ENCODE measurements at regions not wholly inside any gene's neighbourhood (a gene's known extent, or its start where the extent isn't known, plus 50 kb on each side); places are given as distances from the start of the nearest gene placed in this dataset.

DNA sequence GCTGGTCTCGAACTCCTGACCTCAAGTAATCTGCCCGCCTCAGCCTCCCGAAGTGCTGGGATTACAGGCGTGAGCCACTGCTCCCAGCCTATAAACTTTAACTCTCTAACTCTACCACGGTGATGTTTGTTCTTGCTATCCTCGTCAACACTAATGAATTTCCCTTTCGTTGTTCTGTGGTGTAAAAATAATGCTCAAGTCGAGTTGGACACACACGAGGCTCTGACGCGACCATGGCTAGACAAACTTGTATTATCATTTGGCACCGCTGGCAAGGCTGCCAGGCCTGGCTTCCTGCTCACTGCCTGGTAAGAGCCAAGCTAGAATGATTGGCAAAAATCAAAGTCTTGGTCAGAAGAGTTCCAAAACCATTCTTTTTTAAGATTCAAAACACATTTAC lies 167.0 kb upstream of the KLF6 start:
- no peaks in the 10 kb centered on the region for H3K9me3 Mint-ChIP-seq (ENCODE audit: low read depth)
- H3K36me3 Mint-ChIP-seq = no peaks in the 10 kb centered on the region
- no peak overlapping the region for H3K4me3 Mint-ChIP-seq
- no peaks in the 10 kb centered on the region for H3K27me3 Mint-ChIP-seq
- peak overlapping the region; percentile 6 for H3K27ac Mint-ChIP-seq
- H3K4me1 Mint-ChIP-seq (ENCODE audit: low read depth) = peaks cover 43% of the 10 kb centered on the region

DNA sequence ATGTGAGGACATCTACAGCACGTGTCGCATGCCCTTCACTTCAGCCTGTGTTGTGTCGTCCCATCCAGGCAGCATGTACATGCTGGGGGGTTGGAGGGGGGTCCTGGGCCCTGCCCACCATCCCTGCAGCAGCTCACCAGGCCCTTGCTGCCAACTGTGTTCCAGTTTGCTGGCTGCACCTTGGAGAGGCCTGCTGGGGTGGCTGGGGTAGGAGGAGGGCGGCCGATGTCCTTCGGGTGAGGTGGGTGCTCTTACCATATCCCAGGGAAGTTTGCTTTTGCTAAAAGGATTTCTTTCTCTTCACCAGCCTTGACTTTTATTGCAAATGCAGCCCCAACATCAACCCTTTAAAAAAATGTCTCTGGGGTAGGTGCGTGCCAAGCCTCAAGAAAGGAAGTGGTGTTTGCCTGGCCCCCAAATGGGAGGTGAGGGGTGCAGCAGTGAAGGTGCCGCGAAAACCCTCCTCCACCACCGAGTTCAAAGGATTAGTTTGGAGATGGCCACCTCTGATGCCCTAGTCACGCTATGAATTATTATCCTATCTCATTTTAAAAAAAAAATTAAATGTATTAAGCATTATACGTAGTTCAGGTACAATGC lies 165.8 kb upstream of the KLF6 start:
- H3K9me3 Mint-ChIP-seq (ENCODE audit: low read depth) = no peaks in the 10 kb centered on the region
- H3K27me3 Mint-ChIP-seq = no peaks in the 10 kb centered on the region
- peaks cover 55% of the 10 kb centered on the region for H3K4me1 Mint-ChIP-seq (ENCODE audit: low read depth)
- peak overlapping the region; percentile 32 for H3K4me3 Mint-ChIP-seq
- H3K36me3 Mint-ChIP-seq = no peaks in the 10 kb centered on the region
- H3K27ac Mint-ChIP-seq = peak overlapping the region; percentile 34

DNA sequence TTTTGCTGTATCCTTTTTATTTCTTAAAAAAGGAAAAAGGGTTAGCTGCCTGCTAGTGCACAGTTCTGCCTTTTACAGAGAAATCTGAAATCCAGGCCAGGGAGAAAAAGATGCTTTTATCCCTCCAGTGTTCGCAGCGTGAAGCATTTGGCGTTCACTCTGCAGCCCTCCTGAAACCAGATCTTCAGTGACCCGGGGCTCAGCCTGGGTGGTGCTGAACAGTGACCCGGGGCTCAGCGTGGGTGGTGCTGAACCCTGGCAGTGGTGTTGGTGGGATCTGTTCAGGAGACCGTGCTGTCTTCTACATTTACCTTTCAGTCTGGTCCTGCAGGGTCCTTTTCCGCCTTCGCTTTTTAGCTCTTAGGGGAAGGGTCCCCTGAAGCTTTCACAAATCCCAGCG lies 164.7 kb upstream of the KLF6 start:
- Mint-ChIP-seq H3K27ac (no peak overlapping the region), H3K27me3 (no peaks in the 10 kb centered on the region), H3K9me3 (ENCODE audit: low read depth) (no peaks in the 10 kb centered on the region), H3K36me3 (no peaks in the 10 kb centered on the region), H3K4me1 (ENCODE audit: low read depth) (peaks cover 62% of the 10 kb centered on the region), H3K4me3 (no peak overlapping the region)

DNA sequence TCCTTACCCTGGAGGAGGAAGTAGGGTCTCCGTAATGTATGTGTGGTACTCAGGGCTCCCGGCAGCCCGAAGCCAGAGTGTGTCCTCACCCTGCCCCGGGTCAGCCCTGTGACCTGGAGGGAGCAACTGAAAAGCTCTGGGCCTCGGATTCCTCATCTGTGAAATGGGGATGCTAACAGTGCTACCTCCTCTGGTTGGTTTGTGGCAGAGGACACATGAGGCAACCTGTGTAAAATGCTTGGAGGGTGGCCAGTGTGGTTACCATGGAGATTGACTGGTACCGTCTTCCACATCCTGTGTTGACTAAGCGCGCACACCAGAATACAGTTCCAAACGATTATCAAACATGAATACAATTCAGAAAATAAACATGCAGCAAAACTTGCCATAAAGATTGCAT lies 163.8 kb upstream of the KLF6 start:
- Mint-ChIP-seq H3K4me3 (peak overlapping the region; percentile 59), H3K27ac (peak overlapping the region; percentile 78), H3K36me3 (no peaks in the 10 kb centered on the region), H3K27me3 (no peaks in the 10 kb centered on the region), H3K4me1 (ENCODE audit: low read depth) (peaks cover 63% of the 10 kb centered on the region), H3K9me3 (ENCODE audit: low read depth) (no peaks in the 10 kb centered on the region)

DNA sequence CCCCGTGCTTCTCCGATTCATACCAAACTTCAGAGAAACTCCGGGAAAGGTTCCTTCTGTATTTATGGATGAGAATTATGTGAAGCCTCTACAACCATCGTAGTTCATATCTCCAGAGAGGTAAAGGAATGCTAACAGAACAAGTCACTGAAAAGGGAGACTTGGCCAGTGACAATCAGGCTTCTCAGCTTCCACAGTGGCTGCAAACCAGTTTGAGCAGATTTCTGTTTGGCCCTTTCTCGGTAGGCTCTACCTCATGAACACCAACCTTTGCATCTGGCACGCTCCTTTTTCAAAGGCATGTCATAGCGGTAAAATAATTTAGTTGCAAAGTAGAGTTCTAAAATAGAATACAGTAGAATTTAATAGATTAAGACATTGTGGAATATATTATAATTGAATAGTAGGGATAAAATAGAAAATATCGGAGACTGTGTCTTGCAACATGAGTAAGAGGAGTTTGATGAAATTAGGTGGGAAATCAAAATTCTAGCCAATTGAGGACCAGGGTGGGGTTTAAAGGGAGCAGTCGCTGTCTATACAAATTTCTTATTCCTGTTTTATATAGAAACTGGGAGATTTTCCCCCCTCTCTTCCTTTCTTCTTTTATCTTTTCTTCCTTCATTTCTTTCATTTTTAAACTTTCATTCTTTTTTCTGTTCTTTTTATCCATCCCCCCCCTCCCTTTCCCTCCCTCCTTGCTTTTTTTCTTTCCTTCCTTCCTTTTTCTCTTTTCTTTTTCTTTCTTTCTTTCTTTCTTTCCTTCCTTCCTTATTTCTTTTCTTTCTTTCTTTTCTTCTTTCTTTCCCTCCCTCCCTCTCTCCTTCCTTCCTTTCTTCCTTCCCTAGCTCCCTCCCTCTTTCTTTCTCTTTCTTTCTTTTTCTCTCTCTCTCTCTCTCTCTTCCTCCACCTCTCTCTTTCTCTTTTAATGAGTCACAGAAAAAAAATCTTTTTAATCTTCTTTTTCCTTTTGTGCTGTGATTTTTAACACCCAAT lies 161.5 kb upstream of the KLF6 start:
- Mint-ChIP-seq H3K27me3 (no peaks in the 10 kb centered on the region), H3K4me3 (peak overlapping the region; percentile 17), H3K36me3 (no peaks in the 10 kb centered on the region), H3K9me3 (ENCODE audit: low read depth) (no peaks in the 10 kb centered on the region), H3K4me1 (ENCODE audit: low read depth) (peaks cover 73% of the 10 kb centered on the region), H3K27ac (peak overlapping the region; percentile 65)

DNA sequence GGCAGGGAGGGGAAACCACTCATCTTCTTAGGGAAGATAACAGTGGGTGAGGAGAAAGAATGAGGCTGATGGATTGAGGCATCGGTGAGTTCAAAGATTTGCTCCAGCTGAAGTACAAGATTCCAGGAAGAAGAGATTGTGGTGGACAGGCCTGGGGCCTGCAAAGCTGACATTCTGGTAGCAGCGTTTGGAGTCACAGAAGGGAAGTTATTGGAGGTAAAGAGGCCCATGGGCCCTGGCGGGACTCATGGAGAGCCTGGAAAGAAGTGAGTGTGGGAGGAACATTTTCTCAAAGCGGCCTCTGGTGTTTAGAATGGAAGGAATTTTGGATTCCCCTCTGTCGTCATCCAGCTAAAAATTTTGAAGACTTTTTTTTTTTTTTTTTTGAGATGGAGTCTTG lies 160.0 kb upstream of the KLF6 start:
- H3K9me3 Mint-ChIP-seq (ENCODE audit: low read depth) = no peaks in the 10 kb centered on the region
- H3K4me1 Mint-ChIP-seq (ENCODE audit: low read depth) = peaks cover 59% of the 10 kb centered on the region
- H3K4me3 Mint-ChIP-seq = no peak overlapping the region
- no peaks in the 10 kb centered on the region for H3K27me3 Mint-ChIP-seq
- H3K36me3 Mint-ChIP-seq = no peaks in the 10 kb centered on the region
- peak overlapping the region; percentile 5 for H3K27ac Mint-ChIP-seq

DNA sequence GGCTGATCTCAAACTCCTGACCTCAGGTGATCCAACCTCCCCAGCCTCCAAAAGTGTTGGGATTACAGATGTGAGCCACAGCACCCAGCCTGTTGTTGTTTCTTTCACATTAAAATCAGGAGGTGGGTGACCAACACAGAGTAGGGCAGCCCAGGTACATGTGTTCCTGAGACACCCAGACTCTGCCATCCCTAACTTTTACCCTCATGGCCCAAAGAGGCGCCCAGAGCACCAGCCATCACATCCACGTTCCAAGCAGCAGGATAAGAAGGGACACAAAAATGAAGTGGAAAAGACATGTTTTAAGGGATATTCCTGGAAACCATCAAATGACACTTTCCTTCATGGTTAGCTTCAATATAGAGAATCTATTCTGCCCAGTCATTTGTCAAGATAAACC lies 159.6 kb upstream of the KLF6 start:
- H3K9me3 Mint-ChIP-seq (ENCODE audit: low read depth) = no peaks in the 10 kb centered on the region
- no peak overlapping the region for H3K4me3 Mint-ChIP-seq
- H3K27me3 Mint-ChIP-seq = no peaks in the 10 kb centered on the region
- peaks cover 54% of the 10 kb centered on the region for H3K4me1 Mint-ChIP-seq (ENCODE audit: low read depth)
- no peaks in the 10 kb centered on the region for H3K36me3 Mint-ChIP-seq
- peak overlapping the region; percentile 5 for H3K27ac Mint-ChIP-seq

DNA sequence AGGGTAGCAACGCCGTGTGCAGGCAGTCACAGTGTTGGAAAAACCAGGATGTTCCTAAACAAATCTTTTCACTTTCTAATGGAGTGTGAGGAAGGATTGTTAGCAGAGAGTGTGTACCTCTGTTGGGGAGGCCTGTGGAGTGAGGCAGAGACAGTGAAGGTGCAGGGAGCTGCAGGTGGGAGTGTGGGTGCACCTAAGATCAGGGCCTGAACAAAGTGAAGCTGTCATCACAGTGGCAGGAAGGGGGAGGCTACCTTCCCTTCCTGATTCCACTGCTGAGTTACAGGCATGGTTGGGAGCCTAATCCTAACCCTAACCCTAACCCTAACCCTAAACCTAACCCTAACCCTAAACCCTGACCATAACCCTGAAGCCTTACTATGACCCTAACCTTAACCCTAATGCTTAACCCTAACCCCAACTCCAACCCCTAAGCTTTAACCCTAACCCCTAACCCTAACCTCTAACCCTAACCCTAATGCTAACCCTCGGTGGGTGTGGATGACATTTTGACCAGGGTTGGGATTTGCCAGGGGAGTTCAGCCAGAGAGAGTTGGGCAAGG lies 158.8 kb upstream of the KLF6 start:
- H3K36me3 Mint-ChIP-seq = no peaks in the 10 kb centered on the region
- H3K4me3 Mint-ChIP-seq = no peak overlapping the region
- no peaks in the 10 kb centered on the region for H3K9me3 Mint-ChIP-seq (ENCODE audit: low read depth)
- H3K27ac Mint-ChIP-seq = peak overlapping the region; percentile 2
- H3K27me3 Mint-ChIP-seq = no peaks in the 10 kb centered on the region
- peaks cover 47% of the 10 kb centered on the region for H3K4me1 Mint-ChIP-seq (ENCODE audit: low read depth)

DNA sequence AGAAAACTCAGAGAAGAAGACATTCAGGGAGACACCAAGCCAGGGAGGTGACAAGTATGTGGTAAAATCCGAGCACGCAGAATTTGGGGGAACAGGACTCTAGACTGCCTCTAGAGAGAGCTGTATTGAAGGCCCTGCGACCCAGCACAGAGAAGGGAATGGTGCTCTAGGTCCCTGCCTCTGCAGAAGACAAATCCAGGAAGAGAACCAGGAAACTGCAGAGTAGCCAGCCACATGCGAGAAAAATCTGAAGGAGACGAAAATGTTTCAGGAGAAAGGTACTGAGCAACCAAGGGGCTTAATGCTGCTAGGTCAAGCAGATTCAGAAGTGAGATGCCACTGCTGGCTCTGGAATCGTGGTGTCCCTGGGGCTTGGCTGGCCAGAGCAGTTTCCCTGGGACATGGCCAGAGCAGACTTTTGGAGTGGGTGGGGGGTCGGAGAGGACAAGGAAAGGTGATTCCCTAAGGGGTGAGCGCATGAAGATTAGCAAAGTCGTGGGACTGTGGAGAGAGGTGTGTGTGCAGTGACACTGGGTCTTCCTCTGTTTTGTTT lies 158.0 kb upstream of the KLF6 start:
- peak overlapping the region; percentile 46 for H3K27ac Mint-ChIP-seq
- no peaks in the 10 kb centered on the region for H3K36me3 Mint-ChIP-seq
- H3K4me3 Mint-ChIP-seq = no peak overlapping the region
- H3K27me3 Mint-ChIP-seq = no peaks in the 10 kb centered on the region
- H3K9me3 Mint-ChIP-seq (ENCODE audit: low read depth) = no peaks in the 10 kb centered on the region
- H3K4me1 Mint-ChIP-seq (ENCODE audit: low read depth) = peaks cover 41% of the 10 kb centered on the region

DNA sequence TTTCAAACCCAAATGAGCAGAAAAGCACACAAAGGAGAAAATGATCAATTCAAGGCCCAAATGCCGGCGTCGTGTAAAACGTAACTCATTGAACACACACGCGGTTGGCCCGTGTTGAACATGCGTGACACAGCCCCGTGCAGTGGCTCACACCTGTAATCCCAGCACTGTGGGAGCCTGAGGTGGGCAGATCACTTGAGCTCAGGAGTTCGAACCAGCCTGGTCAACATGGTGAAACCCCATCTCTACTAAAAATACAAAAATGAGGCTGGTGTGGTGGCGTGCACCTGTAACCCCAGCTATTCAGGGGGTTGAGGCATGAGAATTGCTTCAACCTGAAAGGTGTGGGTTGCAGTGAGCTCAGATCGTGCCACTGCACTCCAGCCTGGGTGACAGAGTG lies 156.7 kb upstream of the KLF6 start:
- peaks cover 35% of the 10 kb centered on the region for H3K4me1 Mint-ChIP-seq (ENCODE audit: low read depth)
- no peak overlapping the region for H3K27ac Mint-ChIP-seq
- H3K36me3 Mint-ChIP-seq = no peaks in the 10 kb centered on the region
- H3K27me3 Mint-ChIP-seq = no peaks in the 10 kb centered on the region
- H3K9me3 Mint-ChIP-seq (ENCODE audit: low read depth) = no peaks in the 10 kb centered on the region
- no peak overlapping the region for H3K4me3 Mint-ChIP-seq

DNA sequence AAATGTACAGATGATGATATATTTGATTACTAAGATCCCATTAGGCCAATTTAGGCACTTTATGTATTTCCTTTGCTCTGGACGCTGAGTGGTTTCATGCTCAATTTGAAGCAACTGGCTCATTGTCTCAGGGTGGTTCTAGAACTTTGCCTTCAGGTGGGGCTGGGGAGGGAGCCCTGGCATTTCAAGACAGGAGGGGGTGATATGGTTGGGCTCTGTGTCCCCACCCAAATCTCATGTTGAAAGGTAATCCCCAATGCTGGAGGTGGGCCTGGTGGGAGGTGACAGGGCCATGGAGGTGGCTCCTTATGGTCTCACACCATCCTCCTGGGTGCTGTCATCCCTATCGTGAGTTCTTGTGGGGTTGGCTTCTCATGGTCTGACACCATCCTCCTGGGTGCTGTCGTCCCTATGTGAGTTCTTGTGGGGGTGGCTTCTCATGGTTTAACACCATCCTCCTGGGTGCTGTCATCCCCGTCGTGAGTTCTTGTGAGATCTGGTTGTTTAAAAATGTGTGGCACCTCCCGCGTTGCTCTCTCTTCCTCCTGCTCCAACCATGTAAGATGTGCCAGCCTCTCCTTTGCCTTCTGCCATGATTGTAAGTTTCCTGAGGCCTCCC lies 151.5 kb upstream of the KLF6 start:
- no peak overlapping the region for H3K27ac Mint-ChIP-seq
- H3K4me1 Mint-ChIP-seq (ENCODE audit: low read depth) = peaks cover 29% of the 10 kb centered on the region
- H3K36me3 Mint-ChIP-seq = no peaks in the 10 kb centered on the region
- H3K27me3 Mint-ChIP-seq = no peaks in the 10 kb centered on the region
- H3K9me3 Mint-ChIP-seq (ENCODE audit: low read depth) = no peaks in the 10 kb centered on the region
- H3K4me3 Mint-ChIP-seq = peak overlapping the region; percentile 41

DNA sequence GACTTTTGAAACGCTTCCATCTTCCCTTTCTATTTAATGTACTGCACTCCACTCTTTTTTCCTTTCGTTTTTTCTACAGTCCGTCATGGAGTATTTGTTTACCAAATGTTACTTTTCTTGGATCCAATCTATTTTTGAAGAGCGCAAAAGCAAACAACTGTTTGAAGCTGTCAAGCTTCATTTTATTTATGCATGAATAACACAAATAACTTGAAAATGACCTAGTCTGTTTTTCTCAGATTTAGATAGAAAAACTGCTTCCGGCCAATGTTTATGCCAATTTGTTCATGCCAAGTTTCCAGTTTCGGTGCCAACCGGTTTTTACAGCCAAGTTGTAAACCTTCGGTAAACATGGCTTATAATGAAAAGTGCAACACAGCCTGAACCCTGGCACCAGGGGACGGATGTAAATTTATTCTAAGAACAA lies 150.9 kb upstream of the KLF6 start:
- H3K27me3 Mint-ChIP-seq = no peaks in the 10 kb centered on the region
- H3K4me1 Mint-ChIP-seq (ENCODE audit: low read depth) = peaks cover 29% of the 10 kb centered on the region
- H3K27ac Mint-ChIP-seq = peak overlapping the region; percentile 91
- H3K36me3 Mint-ChIP-seq = no peaks in the 10 kb centered on the region
- no peak overlapping the region for H3K4me3 Mint-ChIP-seq
- no peaks in the 10 kb centered on the region for H3K9me3 Mint-ChIP-seq (ENCODE audit: low read depth)

DNA sequence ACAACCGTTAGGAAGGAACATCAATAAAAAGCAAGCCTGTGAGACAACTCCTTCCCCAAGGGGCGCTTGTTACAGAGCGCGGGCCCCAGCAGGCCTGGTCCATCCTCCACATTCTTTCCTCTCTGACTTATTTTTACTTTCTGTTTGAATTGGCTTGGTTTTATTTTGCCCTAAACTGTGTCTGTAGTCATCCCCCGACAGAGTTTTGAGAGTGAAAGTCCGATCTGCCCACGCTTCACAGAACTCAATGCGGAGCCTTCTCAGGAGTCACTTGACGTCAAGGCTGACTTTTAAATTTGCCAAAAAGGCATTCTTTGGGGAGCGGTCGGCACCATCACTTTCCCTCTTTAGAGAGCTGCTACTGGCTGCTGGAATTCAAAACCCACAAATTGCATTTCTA lies 150.1 kb upstream of the KLF6 start:
- H3K36me3 Mint-ChIP-seq = no peaks in the 10 kb centered on the region

DNA sequence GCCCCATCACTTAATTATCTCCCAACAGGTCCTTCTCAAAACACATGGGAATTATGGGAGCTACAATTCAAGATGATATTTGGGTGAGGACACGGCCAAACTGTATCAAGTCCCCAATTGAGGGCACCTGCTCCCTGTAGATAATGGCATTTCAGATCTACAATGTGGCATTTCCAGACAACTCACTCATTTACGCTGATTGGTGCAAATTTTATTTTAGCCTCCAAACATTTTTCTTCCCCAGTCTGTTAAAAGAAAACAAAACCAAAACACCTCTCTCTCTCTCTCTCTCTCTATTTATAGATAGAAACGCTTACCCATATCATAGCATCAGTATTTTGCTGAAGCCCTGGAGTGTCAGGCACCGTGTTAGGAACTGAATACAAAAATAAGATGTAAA lies 148.7 kb upstream of the KLF6 start:
- no peaks in the 10 kb centered on the region for H3K27me3 Mint-ChIP-seq
- peaks cover 29% of the 10 kb centered on the region for H3K4me1 Mint-ChIP-seq (ENCODE audit: low read depth)
- H3K9me3 Mint-ChIP-seq (ENCODE audit: low read depth) = no peaks in the 10 kb centered on the region
- no peak overlapping the region for H3K4me3 Mint-ChIP-seq
- H3K27ac Mint-ChIP-seq = no peak overlapping the region
- H3K36me3 Mint-ChIP-seq = no peaks in the 10 kb centered on the region

More for the DNA sequence above, 150.1 kb upstream of the KLF6 start:
- Mint-ChIP-seq H3K27ac (peak overlapping the region; percentile 91), H3K4me1 (ENCODE audit: low read depth) (peaks cover 29% of the 10 kb centered on the region), H3K9me3 (ENCODE audit: low read depth) (no peaks in the 10 kb centered on the region), H3K27me3 (no peaks in the 10 kb centered on the region), H3K4me3 (peak overlapping the region; percentile 27)

Data from activated naive CD8-positive, alpha-beta T cell (primary cell).